ENCODE measurements at regions not wholly inside any gene's neighbourhood (a gene's known extent, or its start where the extent isn't known, plus 50 kb on each side); places are given as distances from the start of the nearest gene placed in this dataset.

DNA sequence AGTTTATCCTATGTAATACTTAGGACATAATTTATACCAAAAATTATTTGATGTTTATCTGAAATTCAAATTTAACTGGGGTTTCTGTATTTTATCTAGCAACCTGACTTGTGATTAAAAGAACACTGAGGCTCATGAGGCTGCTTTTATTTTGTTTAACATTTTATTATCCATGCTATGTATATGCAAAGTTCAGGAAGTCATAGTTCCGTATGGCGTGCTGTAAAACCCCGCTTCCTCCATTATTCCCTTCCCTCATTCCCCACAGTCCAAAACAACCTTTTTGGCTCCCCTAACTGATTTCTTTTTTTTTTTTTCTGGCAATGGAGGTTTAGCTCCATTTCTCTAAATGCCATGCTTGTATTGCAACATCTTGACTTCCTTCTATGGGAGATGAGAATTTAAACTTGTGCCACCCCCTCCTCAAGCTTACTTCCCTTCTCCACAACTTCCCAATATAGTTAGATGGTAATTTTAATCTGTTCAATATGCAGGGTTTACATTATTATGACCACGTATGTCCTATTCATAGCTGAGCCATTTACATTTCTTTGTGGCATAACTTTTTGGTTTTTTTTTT, 138.0 kb upstream of the DNAH14 start:
- ATAC-seq (ENCODE audit: low read depth) (no peak), DNase-seq (no peak)
- TF ChIP-seq USF2 (IDR thresholded peaks at IDR 0.05; ENCODE audit: low read depth, low read length) (no peak), POLR2A (IDR thresholded peaks at IDR 0.05; ENCODE audit: low read depth, low read length) (no peak), RAD21 (IDR thresholded peaks at IDR 0.05; ENCODE audit: low read length) (no peak), CTCF (conservative IDR thresholded peaks at IDR 0.05; ENCODE audit: low read depth, low read length) (no peak), ELK1 (IDR thresholded peaks at IDR 0.05; ENCODE audit: borderline replicate concordance, low read depth, low read length) (no peak), BHLHE40 (IDR thresholded peaks at IDR 0.05; ENCODE audit: low read depth, low read length) (no peak), MAZ (IDR thresholded peaks at IDR 0.05; ENCODE audit: borderline replicate concordance, low read depth, low read length) (no peak), RCOR1 (IDR thresholded peaks at IDR 0.05; ENCODE audit: insufficient replicate concordance, low read length) (no peak), FOS (IDR thresholded peaks at IDR 0.05; ENCODE audit: low read depth, low read length) (no peak), RFX5 (IDR thresholded peaks at IDR 0.05; ENCODE audit: low read depth, low read length) (no peak), MAFK (IDR thresholded peaks at IDR 0.05; ENCODE audit: low read depth, low read length) (no peak), SMC3 (IDR thresholded peaks at IDR 0.05; ENCODE audit: low read depth, low read length) (no peak), CEBPB (IDR thresholded peaks at IDR 0.05; ENCODE audit: low read depth, low read length) (no peak), MXI1 (IDR thresholded peaks at IDR 0.05; ENCODE audit: borderline replicate concordance, low read depth, low read length) (no peak), CHD1 (IDR thresholded peaks at IDR 0.05; ENCODE audit: low read depth, low read length) (no peak), NFE2L2 (IDR thresholded peaks at IDR 0.05; ENCODE audit: low read depth, low read length) (no peak)
- dilution Hi-C loops (cut with HindIII; ENCODE audit: low sequenced_read_pairs, unreplicated experiment), result no loop called here
- Histone ChIP-seq H2BK5ac (ENCODE audit: low read depth, low read length, poor library complexity, severe bottlenecking) (no peak overlapping the region), H2AFZ (replicated peaks; ENCODE audit: low read length, poor library complexity) (no peak overlapping the region), H4K20me1 (ENCODE audit: insufficient read depth, low read length) (no peaks in the 10 kb centered on the region), H2AK5ac (ENCODE audit: low read depth, low read length) (no peak overlapping the region), H3K9ac (ENCODE audit: low read depth, low read length) (no peak overlapping the region), H4K5ac (ENCODE audit: low read depth, low read length) (no peak overlapping the region), H3K14ac (replicated peaks; ENCODE audit: low read depth, low read length) (no peak overlapping the region), H3K4me2 (ENCODE audit: low read depth, low read length) (no peak overlapping the region), H3K79me1 (ENCODE audit: low read depth in 1 of 2, low read length in 2 of 2) (no peaks in the 10 kb centered on the region), H2BK120ac (ENCODE audit: low read depth, low read length) (no peak overlapping the region), H3K9me3 (ENCODE audit: control insufficient read depth, insufficient read depth, low read length) (no peaks in the 10 kb centered on the region), H3K23ac (ENCODE audit: low read depth, low read length) (no peak overlapping the region), H3K4me3 (ENCODE audit: insufficient read depth, low read depth, low read length) (no peak overlapping the region), H4K8ac (ENCODE audit: low read depth in 2 of 2, low read length in 2 of 2) (no peak overlapping the region), H3K9me1 (ENCODE audit: insufficient read depth, low read length) (no peaks in the 10 kb centered on the region), H2BK20ac (ENCODE audit: low read depth, low read length) (no peak overlapping the region), H3K18ac (ENCODE audit: low read depth, low read length) (no peak overlapping the region), H3K4me1 (ENCODE audit: control insufficient read depth, insufficient read depth, low read length) (no peaks in the 10 kb centered on the region), H3K4ac (ENCODE audit: low read depth, low read length) (no peak overlapping the region), H2AK9ac (replicated peaks; ENCODE audit: low read depth, low read length, poor library complexity) (no peak overlapping the region), H3K36me3 (ENCODE audit: control insufficient read depth, insufficient read depth, low read length) (no peaks in the 10 kb centered on the region), H2BK15ac (ENCODE audit: low read depth, low read length) (no peak overlapping the region), H3K27me3 (ENCODE audit: control insufficient read depth, insufficient read depth, low read length) (no peaks in the 10 kb centered on the region), H4K91ac (ENCODE audit: insufficient read depth, low read depth, low read length) (no peak overlapping the region), H3K27ac (ENCODE audit: insufficient read depth, low read length) (no peak overlapping the region), H3K56ac (ENCODE audit: extremely low read depth, insufficient read depth, low read length) (no peak overlapping the region)
- CTCF ChIA-PET, result interaction anchor here (1.1 kb wide), 1 partner anchor 12 kb away, joined by 3 read pairs; no protein-coding TSS in a partner anchor
- intact Hi-C loops (cut with micrococcal nuclease), result no loop called here
- in situ Hi-C loops (cut with MboI; ENCODE audit: low sequenced_read_pairs), result no loop called here
- POLR2A ChIA-PET (ENCODE audit: unreplicated experiment), result no interaction called here
- BruUV-seq (replicated peaks), result no TSS peak
- WGBS, 2 experiments (ENCODE audit: extremely low coverage in 2 of 2, insufficient read length in 1 of 2), result no CpG with 5 or more reads among the region's 4 CpGs

Measured in IMR-90 (cell line).